ENCODE measurements at regions not wholly inside any gene's neighbourhood (a gene's known extent, or its start where the extent isn't known, plus 50 kb on each side); places are given as distances from the start of the nearest gene placed in this dataset.
"Not testable (repeated sequence)": the region's sequence is repeated elsewhere in the genome, so short reads cannot be mapped to it uniquely, and the experiment has no call there.

- not testable (repeated sequence) for DNase-seq (ENCODE audit: low spot score)
Observed at GRCh38 chr12:42708374-42708773, 118.8 kb upstream of the PRICKLE1 start.

GRCh38 chr12:42707312-42708226 is 118.0 kb upstream of the PRICKLE1 start:
- no peak for DNase-seq (ENCODE audit: low spot score)

GRCh38 chr12:42706321-42706720 is 116.8 kb upstream of the PRICKLE1 start:
- DNase-seq (ENCODE audit: low spot score) = no peak

GRCh38 chr12:42705863-42706262 is 116.3 kb upstream of the PRICKLE1 start:
- DNase-seq (ENCODE audit: low spot score) = peak; percentile 42

GRCh38 chr12:42704810-42705401 is 115.4 kb upstream of the PRICKLE1 start:
- no peak for DNase-seq (ENCODE audit: low spot score)

GRCh38 chr12:42704340-42704739 is 114.8 kb upstream of the PRICKLE1 start:
- DNase-seq (ENCODE audit: low spot score) = no peak

GRCh38 chr12:42701084-42701483 is 111.5 kb upstream of the PRICKLE1 start:
- DNase-seq (ENCODE audit: low spot score) = no peak

GRCh38 chr12:42698213-42698612 is 108.7 kb upstream of the PRICKLE1 start:
- no peak for DNase-seq (ENCODE audit: low spot score)

GRCh38 chr12:42696406-42697149 is 107.0 kb upstream of the PRICKLE1 start:
- DNase-seq (ENCODE audit: low spot score) = no peak

GRCh38 chr12:42695490-42695995 is 106.0 kb upstream of the PRICKLE1 start:
- no peak for DNase-seq (ENCODE audit: low spot score)

GRCh38 chr12:42692749-42693148 is 103.2 kb upstream of the PRICKLE1 start:
- no peak for DNase-seq (ENCODE audit: low spot score)

- no peak for DNase-seq (ENCODE audit: low spot score)
Observed at GRCh38 chr12:42691991-42692557, 102.5 kb upstream of the PRICKLE1 start.

- DNase-seq (ENCODE audit: low spot score) = no peak
Observed at GRCh38 chr12:42690264-42690663, 100.7 kb upstream of the PRICKLE1 start.

GRCh38 chr12:42689699-42690098 is 100.2 kb upstream of the PRICKLE1 start:
- DNase-seq (ENCODE audit: low spot score) = no peak

GRCh38 chr12:42686514-42687172 is 97.1 kb upstream of the PRICKLE1 start:
- no peak for DNase-seq (ENCODE audit: low spot score)

- no peak for DNase-seq (ENCODE audit: low spot score)
Observed at GRCh38 chr12:42684802-42685071, 95.2 kb upstream of the PRICKLE1 start.

GRCh38 chr12:42683933-42684801 is 94.6 kb upstream of the PRICKLE1 start:
- DNase-seq (ENCODE audit: low spot score) = no peak

GRCh38 chr12:42683266-42683665 is 93.7 kb upstream of the PRICKLE1 start:
- no peak for DNase-seq (ENCODE audit: low spot score)

GRCh38 chr12:42679466-42679865 is 89.9 kb upstream of the PRICKLE1 start:
- DNase-seq (ENCODE audit: low spot score) = no peak

GRCh38 chr12:42677461-42677860 is 87.9 kb upstream of the PRICKLE1 start:
- DNase-seq (ENCODE audit: low spot score) = no peak

- no peak for DNase-seq (ENCODE audit: low spot score)
Observed at GRCh38 chr12:42673535-42673934, 84.0 kb upstream of the PRICKLE1 start.

Measured in pons (tissue), 1 donor.